OCI-LY1 (cell line): ENCODE measurements at regions not wholly inside any gene's neighbourhood (a gene's known extent, or its start where the extent isn't known, plus 50 kb on each side); places are given as distances from the start of the nearest gene placed in this dataset.

Experiments
- EZH2 ChIP-seq: fragments of 200-600 bp; sonication (generic), shearing (Covaris generic); IDR thresholded peaks from 2 replicates; pipeline ENCODE4 v1.8.0; 2017; ENCODE audit warnings: borderline replicate concordance, mixed run types, mild to moderate bottlenecking, antibody characterized with exemption, low read length, moderate library complexity, mixed read lengths
- TF ChIP-seq, protein P1 (sequence below): fragments of 200-600 bp; sonication (generic), shearing (Covaris generic); IDR thresholded peaks from 2 replicates; pipeline ENCODE4 v1.5.1; 2017; ENCODE audit warnings: mild to moderate bottlenecking, antibody characterized with exemption, low read length, moderate library complexity, mixed read lengths

DNA sequence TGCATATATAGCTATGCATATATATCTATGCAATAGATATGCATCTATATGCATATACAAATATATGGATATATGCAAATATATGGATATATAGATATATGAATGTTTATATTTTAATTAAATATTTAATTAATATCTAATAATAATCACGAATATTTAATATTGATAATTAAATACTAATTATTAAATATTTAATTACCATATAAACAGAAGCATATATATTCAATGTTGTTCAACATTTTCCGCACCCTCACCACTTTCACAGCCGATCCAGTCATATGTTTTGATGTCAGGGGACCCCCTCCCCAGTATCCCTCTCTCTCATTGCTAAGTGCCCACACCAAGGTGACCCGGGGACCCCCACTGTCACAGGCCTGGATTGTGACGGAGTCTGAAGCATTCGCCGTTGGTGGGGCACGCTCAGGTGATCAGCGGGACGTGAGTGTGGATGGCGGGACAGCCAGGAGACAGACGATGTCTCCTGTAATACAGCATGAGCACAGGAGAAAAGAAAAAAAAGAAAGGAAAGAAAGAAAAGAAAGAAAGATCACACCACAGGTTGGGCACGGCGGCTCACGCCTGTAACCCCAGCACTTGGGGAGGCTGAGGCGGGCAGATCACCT is 199.7 kb downstream of the CRLF2 start:
- TF ChIP-seq, protein P1, sequence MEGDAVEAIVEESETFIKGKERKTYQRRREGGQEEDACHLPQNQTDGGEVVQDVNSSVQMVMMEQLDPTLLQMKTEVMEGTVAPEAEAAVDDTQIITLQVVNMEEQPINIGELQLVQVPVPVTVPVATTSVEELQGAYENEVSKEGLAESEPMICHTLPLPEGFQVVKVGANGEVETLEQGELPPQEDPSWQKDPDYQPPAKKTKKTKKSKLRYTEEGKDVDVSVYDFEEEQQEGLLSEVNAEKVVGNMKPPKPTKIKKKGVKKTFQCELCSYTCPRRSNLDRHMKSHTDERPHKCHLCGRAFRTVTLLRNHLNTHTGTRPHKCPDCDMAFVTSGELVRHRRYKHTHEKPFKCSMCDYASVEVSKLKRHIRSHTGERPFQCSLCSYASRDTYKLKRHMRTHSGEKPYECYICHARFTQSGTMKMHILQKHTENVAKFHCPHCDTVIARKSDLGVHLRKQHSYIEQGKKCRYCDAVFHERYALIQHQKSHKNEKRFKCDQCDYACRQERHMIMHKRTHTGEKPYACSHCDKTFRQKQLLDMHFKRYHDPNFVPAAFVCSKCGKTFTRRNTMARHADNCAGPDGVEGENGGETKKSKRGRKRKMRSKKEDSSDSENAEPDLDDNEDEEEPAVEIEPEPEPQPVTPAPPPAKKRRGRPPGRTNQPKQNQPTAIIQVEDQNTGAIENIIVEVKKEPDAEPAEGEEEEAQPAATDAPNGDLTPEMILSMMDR, result no peak
- TF ChIP-seq EZH2, result no peak
